Uterus (tissue), 3 donors: ENCODE measurements at regions not wholly inside any gene's neighbourhood (a gene's known extent, or its start where the extent isn't known, plus 50 kb on each side); places are given as distances from the start of the nearest gene placed in this dataset.

Experiments
- DNase-seq, 2 donors: peaks; one replicate each; pipeline ENCODE4 v3.0.0-alpha.2; 2019 to 2020
- H3K27ac ChIP-seq, 2 donors: fragments of 200-600 bp; sonication (generic); 1 replicate in 1 of 2; 2 replicates in 1 of 2; pipeline ENCODE4 v1.5.1; 2016 to 2018
- H3K27me3 ChIP-seq, 2 donors: fragments of 200-600 bp; sonication (generic); one replicate each; pipeline ENCODE4 v1.5.1; 2018 to 2019; ENCODE audit warnings: control low read depth in 1 of 2
- H3K36me3 ChIP-seq, 2 donors: fragments of 200-600 bp; sonication (generic); one replicate each; pipeline ENCODE4 v1.5.1; 2019; ENCODE audit warnings: control low read depth in 1 of 2
- H3K4me1 ChIP-seq, 2 donors: fragments of 200-600 bp; sonication (generic); one replicate each; pipeline ENCODE4 v1.5.1; 2018 to 2019; ENCODE audit warnings: control low read depth in 1 of 2
- H3K4me3 ChIP-seq, 2 donors: fragments of 200-600 bp; sonication (generic); 1 replicate in 1 of 2; 2 replicates in 1 of 2; pipeline ENCODE4 v1.5.1; 2018 to 2019; ENCODE audit warnings: mild to moderate bottlenecking in 1 of 2
- H3K9me3 ChIP-seq, 2 donors: fragments of 200-600 bp; sonication (generic); one replicate each; pipeline ENCODE4 v1.5.1; 2019; ENCODE audit warnings: control low read depth in 1 of 2
- CTCF ChIP-seq, 4 experiments: fragments of 200-600 bp in 2 of 4; fragments of 450-650 bp in 2 of 4; sonication (generic) in 2 of 4; IDR thresholded peaks; one replicate each; pipeline ENCODE4 v1.5.1; 2016 to 2019; ENCODE audit warnings: antibody characterized with exemption in 4 of 4, mild to moderate bottlenecking in 2 of 4, moderate library complexity in 1 of 4
- POLR2A ChIP-seq, 2 donors: fragments of 450-650 bp; IDR thresholded peaks; one replicate each; pipeline ENCODE4 v1.6.1; 2016; ENCODE audit warnings: antibody characterized with exemption in 2 of 2, mild to moderate bottlenecking in 1 of 2, moderate library complexity in 1 of 2
- intact Hi-C: fragments of 100-400 bp; cut with DNase I; formaldehyde crosslinking; loops from one replicate; pipeline ENCODE4 v1.15.1; 2023; ENCODE audit warnings: low total_unique reads
- donor health status: DM: yes; HTN: yes; CAD: no.

GRCh38 chr15:39086641-39087040 lies 494.2 kb upstream of the THBS1 start:
- intact Hi-C loops, result no loop called here
- no peaks in the 10 kb centered on the region for H3K9me3 ChIP-seq
- H3K27me3 ChIP-seq, result no peaks in the 10 kb centered on the region
- no peak overlapping the region for H3K4me3 ChIP-seq
- no peaks in the 10 kb centered on the region for H3K4me1 ChIP-seq
- TF ChIP-seq CTCF (IDR thresholded peaks at IDR 0.05) (no peak), POLR2A (IDR thresholded peaks at IDR 0.05) (no peak)
- H3K27ac ChIP-seq, result no peak overlapping the region
- no peaks in the 10 kb centered on the region for H3K36me3 ChIP-seq
- DNase-seq, result no peak

DNA sequence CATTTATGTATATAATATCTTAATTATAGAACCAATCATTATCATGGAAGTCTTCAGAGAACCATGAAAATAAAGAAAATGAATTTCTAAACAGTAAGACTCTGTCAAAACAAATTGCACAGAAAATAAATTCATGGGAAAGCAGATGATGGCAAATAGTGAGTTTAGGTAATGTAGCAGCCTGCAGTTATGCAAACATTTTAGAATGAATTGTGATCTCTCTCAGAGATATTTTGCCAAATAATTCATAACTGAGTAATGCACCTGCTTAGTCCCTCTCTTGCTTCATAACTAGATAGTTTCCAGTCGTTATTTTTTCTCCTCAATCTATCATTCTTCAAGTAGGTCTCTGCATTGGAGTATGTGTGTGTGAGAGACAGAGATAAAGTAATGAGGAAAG lies 492.7 kb upstream of the THBS1 start:
- H3K4me3 ChIP-seq, result no peak overlapping the region
- H3K4me1 ChIP-seq, result no peaks in the 10 kb centered on the region
- H3K27ac ChIP-seq, result no peak overlapping the region
- H3K27me3 ChIP-seq, result no peaks in the 10 kb centered on the region
- no peaks in the 10 kb centered on the region for H3K36me3 ChIP-seq
- no peaks in the 10 kb centered on the region for H3K9me3 ChIP-seq
- TF ChIP-seq CTCF (IDR thresholded peaks at IDR 0.05) (no peak), POLR2A (IDR thresholded peaks at IDR 0.05) (no peak)
- intact Hi-C loops, result no loop called here
- no peak for DNase-seq

DNA sequence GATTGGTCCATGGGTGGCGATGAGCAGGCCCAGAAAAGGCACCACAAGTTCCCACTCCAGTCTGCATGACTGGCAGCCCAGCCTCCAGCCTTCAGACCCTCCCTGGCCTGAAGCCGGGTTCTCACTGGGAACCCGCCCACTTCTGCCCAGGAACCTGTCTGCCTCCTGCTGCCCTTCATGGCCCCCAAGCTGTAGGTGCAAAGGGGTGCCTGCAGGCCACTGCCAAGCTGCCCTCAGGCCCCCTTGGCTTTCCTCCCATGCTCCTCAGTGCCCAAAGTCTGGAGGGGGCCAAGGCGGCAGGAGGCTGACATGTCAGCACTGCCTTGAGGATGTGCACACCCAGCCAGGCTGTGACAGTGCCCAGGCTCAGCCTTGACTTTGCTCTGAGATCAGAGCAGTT lies 488.5 kb upstream of the THBS1 start:
- H3K9me3 ChIP-seq, result no peaks in the 10 kb centered on the region
- H3K36me3 ChIP-seq, result no peaks in the 10 kb centered on the region
- intact Hi-C loops, result no loop called here
- no peak for TF ChIP-seq CTCF (IDR thresholded peaks at IDR 0.05)
- no peaks in the 10 kb centered on the region for H3K4me1 ChIP-seq
- no peak overlapping the region for H3K4me3 ChIP-seq
- no peak overlapping the region for H3K27ac ChIP-seq
- H3K27me3 ChIP-seq, result no peaks in the 10 kb centered on the region
- no peak for DNase-seq

DNA sequence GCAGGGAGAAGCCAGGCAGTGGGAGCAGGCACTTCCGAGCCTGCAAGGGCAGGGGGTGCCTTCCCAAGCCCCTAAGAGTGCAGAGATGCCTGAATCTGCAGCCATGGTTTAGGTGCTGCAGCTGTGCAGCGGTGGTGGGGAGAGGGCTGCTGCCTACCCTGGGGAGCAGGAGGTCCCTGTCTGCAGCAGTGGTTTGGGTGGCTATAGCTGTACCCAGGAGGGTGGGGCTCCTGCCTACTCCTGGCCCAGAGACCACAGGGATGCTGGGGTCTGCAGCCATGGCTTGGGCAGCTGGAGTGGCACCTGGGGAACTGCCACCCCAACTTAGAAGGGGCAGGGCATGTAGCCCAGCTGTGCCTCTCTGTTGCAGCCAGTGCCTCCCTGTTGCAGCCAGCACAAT lies 488.1 kb upstream of the THBS1 start:
- no peak overlapping the region for H3K27ac ChIP-seq
- intact Hi-C loops, result no loop called here
- no peak for TF ChIP-seq POLR2A (IDR thresholded peaks at IDR 0.05)
- no peak for TF ChIP-seq CTCF (IDR thresholded peaks at IDR 0.05)
- H3K4me3 ChIP-seq, result no peak overlapping the region
- no peak for DNase-seq
- no peaks in the 10 kb centered on the region for H3K9me3 ChIP-seq
- H3K36me3 ChIP-seq, result no peaks in the 10 kb centered on the region
- no peaks in the 10 kb centered on the region for H3K4me1 ChIP-seq
- H3K27me3 ChIP-seq, result no peaks in the 10 kb centered on the region

- intact Hi-C loops, result no loop called here
- Histone ChIP-seq H3K27ac (no peak overlapping the region), H3K4me3 (no peak overlapping the region)
Measured at GRCh38 chr15:39094116-39094515, 486.8 kb upstream of the THBS1 start.

More at GRCh38 chr15:39094116-39094515, 486.8 kb upstream of the THBS1 start:
- DNase-seq, result no peak
- H3K27me3 ChIP-seq, result no peaks in the 10 kb centered on the region
- no peaks in the 10 kb centered on the region for H3K9me3 ChIP-seq
- TF ChIP-seq CTCF (IDR thresholded peaks at IDR 0.05) (no peak), POLR2A (IDR thresholded peaks at IDR 0.05) (no peak)
- no peaks in the 10 kb centered on the region for H3K36me3 ChIP-seq
- no peaks in the 10 kb centered on the region for H3K4me1 ChIP-seq
